ENCODE measurements at regions not wholly inside any gene's neighbourhood (a gene's known extent, or its start where the extent isn't known, plus 50 kb on each side); places are given as distances from the start of the nearest gene placed in this dataset.

- Histone ChIP-seq H3K27ac (ENCODE audit: low read depth) (no peak overlapping the region), H4K20me1 (replicated peaks; ENCODE audit: insufficient read depth) (no peaks in the 10 kb centered on the region), H3F3A (replicated peaks; ENCODE audit: low read depth) (no peaks in the 10 kb centered on the region), H3K4me1 (ENCODE audit: insufficient read depth) (peaks cover 7% of the 10 kb centered on the region), H3K4me3 (no peak overlapping the region), H2AFZ (no peak overlapping the region), H3K79me2 (replicated peaks; ENCODE audit: insufficient read depth) (no peaks in the 10 kb centered on the region), H3K9me2 (ENCODE audit: insufficient read depth) (no peaks in the 10 kb centered on the region), H3K36me3 (ENCODE audit: insufficient read depth) (no peaks in the 10 kb centered on the region), H3K4me2 (no peak overlapping the region), H3K27me3 (ENCODE audit: insufficient read depth) (no peaks in the 10 kb centered on the region)
- no peak for TF ChIP-seq REST (IDR thresholded peaks at IDR 0.05; ENCODE audit: unreplicated experiment)
- TF ChIP-seq, protein P1, sequence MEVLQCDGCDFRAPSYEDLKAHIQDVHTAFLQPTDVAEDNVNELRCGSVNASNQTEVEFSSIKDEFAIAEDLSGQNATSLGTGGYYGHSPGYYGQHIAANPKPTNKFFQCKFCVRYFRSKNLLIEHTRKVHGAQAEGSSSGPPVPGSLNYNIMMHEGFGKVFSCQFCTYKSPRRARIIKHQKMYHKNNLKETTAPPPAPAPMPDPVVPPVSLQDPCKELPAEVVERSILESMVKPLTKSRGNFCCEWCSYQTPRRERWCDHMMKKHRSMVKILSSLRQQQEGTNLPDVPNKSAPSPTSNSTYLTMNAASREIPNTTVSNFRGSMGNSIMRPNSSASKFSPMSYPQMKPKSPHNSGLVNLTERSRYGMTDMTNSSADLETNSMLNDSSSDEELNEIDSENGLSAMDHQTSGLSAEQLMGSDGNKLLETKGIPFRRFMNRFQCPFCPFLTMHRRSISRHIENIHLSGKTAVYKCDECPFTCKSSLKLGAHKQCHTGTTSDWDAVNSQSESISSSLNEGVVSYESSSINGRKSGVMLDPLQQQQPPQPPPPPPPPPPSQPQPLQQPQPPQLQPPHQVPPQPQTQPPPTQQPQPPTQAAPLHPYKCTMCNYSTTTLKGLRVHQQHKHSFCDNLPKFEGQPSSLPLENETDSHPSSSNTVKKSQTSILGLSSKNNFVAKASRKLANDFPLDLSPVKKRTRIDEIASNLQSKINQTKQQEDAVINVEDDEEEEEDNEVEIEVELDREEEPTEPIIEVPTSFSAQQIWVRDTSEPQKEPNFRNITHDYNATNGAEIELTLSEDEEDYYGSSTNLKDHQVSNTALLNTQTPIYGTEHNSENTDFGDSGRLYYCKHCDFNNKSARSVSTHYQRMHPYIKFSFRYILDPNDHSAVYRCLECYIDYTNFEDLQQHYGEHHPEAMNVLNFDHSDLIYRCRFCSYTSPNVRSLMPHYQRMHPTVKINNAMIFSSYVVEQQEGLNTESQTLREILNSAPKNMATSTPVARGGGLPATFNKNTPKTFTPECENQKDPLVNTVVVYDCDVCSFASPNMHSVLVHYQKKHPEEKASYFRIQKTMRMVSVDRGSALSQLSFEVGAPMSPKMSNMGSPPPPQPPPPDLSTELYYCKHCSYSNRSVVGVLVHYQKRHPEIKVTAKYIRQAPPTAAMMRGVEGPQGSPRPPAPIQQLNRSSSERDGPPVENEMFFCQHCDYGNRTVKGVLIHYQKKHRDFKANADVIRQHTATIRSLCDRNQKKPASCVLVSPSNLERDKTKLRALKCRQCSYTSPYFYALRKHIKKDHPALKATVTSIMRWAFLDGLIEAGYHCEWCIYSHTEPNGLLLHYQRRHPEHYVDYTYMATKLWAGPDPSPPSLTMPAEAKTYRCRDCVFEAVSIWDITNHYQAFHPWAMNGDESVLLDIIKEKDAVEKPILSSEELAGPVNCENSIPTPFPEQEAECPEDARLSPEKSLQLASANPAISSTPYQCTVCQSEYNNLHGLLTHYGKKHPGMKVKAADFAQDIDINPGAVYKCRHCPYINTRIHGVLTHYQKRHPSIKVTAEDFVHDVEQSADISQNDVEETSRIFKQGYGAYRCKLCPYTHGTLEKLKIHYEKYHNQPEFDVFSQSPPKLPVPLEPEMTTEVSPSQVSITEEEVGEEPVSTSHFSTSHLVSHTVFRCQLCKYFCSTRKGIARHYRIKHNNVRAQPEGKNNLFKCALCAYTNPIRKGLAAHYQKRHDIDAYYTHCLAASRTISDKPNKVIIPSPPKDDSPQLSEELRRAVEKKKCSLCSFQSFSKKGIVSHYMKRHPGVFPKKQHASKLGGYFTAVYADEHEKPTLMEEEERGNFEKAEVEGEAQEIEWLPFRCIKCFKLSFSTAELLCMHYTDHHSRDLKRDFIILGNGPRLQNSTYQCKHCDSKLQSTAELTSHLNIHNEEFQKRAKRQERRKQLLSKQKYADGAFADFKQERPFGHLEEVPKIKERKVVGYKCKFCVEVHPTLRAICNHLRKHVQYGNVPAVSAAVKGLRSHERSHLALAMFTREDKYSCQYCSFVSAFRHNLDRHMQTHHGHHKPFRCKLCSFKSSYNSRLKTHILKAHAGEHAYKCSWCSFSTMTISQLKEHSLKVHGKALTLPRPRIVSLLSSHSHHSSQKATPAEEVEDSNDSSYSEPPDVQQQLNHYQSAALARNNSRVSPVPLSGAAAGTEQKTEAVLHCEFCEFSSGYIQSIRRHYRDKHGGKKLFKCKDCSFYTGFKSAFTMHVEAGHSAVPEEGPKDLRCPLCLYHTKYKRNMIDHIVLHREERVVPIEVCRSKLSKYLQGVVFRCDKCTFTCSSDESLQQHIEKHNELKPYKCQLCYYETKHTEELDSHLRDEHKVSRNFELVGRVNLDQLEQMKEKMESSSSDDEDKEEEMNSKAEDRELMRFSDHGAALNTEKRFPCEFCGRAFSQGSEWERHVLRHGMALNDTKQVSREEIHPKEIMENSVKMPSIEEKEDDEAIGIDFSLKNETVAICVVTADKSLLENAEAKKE (CRISPR knock-in tag; IDR thresholded peaks at IDR 0.05): no peak
- TF ChIP-seq EZH2 (IDR thresholded peaks at IDR 0.05; ENCODE audit: low read depth, unreplicated experiment): no peak
- Mint-ChIP-seq H3K4me3 (no peak overlapping the region), H3K27ac (no peak overlapping the region), H3K9me3 (no peaks in the 10 kb centered on the region), H3K36me3 (ENCODE audit: low read depth) (no peaks in the 10 kb centered on the region; the same call in 2 of the 3 replicates), H3K4me1 (peaks cover 11% of the 10 kb centered on the region), H3K27me3 (ENCODE audit: insufficient read depth, low read depth, poor library complexity) (no peaks in the 10 kb centered on the region)
- ATAC-seq (no peak), DNase-seq (ENCODE audit: low spot score) (no peak)
Measured at GRCh38 chr1:184905601-184906322, 68.5 kb downstream of the NIBAN1 start.
